22Rv1 (cell line): ENCODE measurements at regions not wholly inside any gene's neighbourhood (a gene's known extent, or its start where the extent isn't known, plus 50 kb on each side); places are given as distances from the start of the nearest gene placed in this dataset.

Experiments
- H3K27ac ChIP-seq: fragments of 450-650 bp; 2 replicates; pipeline ENCODE4 v1.5.1; 2017
- ZFX ChIP-seq: fragments of 450-650 bp; IDR thresholded peaks from 2 replicates; pipeline ENCODE4 v1.6.1; 2017; ENCODE audit warnings: antibody characterized with exemption, borderline replicate concordance
- TF ChIP-seq, protein P1 (sequence below): fragments of 450-650 bp; IDR thresholded peaks from 2 replicates; pipeline ENCODE4 v1.5.1; 2017; ENCODE audit warnings: mild to moderate bottlenecking

DNA sequence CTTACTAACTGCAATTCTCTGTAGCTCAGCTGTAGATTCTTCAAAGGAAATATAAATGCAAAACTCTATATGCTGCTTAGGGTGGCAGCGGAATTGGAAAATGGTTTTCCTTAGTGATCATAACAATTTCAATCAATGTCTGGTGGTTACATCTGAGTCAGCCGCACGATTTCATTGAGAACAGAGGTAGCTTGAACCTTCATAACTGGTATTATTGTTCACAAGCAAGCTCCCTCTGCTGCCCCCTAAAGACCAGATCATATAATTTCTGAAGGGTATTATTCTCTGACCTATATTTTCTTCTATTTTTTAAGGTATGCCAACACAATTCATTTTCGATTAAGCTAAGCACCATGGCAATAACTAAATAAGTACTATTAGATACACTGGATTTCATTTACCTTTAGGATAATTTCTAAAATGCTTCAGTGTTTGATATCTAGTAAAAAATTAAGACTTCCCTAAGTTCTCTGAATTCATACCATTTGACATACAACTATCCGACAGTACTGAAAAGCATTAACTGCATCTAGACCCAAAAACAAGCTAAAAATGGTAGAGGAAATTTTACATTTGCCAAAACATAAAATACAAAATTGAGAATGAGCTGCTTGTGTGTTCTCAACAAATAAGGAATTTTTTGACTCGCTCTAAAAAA lies 181.1 kb upstream of the SPEF2 start:
- H3K27ac ChIP-seq, result no peak overlapping the region
- TF ChIP-seq, protein P1, sequence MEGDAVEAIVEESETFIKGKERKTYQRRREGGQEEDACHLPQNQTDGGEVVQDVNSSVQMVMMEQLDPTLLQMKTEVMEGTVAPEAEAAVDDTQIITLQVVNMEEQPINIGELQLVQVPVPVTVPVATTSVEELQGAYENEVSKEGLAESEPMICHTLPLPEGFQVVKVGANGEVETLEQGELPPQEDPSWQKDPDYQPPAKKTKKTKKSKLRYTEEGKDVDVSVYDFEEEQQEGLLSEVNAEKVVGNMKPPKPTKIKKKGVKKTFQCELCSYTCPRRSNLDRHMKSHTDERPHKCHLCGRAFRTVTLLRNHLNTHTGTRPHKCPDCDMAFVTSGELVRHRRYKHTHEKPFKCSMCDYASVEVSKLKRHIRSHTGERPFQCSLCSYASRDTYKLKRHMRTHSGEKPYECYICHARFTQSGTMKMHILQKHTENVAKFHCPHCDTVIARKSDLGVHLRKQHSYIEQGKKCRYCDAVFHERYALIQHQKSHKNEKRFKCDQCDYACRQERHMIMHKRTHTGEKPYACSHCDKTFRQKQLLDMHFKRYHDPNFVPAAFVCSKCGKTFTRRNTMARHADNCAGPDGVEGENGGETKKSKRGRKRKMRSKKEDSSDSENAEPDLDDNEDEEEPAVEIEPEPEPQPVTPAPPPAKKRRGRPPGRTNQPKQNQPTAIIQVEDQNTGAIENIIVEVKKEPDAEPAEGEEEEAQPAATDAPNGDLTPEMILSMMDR, result peak; percentile 91
- no peak for TF ChIP-seq ZFX

DNA sequence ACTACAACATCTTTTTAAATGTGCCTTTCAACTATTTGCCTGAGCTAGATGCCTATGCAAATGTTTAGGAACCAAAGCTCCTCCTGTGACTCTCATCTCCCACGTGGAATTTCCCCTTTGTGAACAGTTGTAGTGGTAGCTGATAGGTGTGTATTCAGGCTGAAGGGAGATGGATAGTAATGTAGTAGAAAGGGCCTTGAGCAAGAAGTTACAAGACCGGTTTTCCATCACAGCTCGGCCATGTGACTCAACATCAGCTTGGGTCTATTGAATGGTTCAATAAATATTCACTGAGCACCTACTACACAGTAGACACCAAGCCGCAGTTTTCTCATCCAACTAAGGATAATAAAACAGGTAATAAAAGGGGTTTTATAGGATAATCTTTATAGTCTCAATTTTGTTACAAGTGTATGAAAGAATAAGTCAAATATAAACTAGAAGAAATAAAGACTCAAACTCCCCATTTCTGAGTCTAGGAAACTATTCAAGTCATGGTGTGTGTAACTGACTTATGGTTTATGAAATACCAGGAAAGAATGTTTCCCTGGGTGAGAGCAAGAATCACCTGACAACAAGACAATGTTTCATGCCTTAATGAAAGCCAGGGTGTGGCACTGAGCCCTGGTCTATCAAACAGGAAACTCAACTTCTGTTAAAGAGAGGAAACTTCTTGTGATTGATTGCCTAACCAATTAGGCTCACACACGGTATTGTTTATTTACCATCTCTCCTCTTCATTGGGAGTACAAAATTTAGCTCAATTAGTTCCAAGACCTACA lies 187.1 kb upstream of the SPEF2 start:
- no peak overlapping the region for H3K27ac ChIP-seq
- TF ChIP-seq, protein P1, result no peak
- TF ChIP-seq ZFX, result no peak

DNA sequence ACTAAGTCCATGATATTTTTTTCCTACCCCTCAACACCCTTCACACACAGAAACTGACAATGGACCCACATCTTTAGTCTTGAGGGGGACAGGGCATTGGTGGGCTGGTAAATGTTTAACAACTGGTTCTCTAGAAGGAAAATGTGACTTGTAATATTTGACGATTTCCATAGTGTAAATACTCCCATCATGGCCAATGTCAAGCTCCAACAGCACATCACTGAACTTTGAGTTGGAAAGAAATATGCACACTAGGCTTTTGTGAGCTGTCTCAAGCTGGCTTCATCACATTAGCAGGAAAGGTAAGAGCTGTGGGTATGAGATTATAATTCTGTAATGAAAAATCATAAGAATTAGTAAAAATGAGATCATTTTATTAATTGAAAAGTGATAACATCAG lies 189.9 kb upstream of the PRLR start:
- TF ChIP-seq ZFX, result no peak
- TF ChIP-seq, protein P1, result no peak
- no peak overlapping the region for H3K27ac ChIP-seq

DNA sequence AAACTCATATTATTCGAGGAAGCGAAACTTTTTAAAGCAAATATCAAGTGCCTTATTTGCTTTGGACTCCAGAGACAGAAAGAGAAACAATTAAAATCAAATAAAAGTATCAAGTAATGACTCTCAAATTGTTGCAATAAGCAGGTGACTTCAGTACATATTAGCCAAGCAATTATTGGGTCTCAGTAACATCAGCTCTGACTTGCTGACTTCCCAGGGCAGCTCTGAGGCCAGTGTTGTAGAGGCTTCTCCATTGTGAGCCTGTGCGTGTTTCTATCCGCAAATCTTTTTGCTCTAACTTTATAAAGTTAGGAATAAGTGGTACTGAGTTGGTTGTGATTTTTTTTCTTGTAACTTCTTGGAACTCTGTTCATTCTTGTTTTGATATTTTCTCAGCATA lies 186.8 kb upstream of the PRLR start:
- no peak overlapping the region for H3K27ac ChIP-seq
- TF ChIP-seq, protein P1, result no peak
- no peak for TF ChIP-seq ZFX

DNA sequence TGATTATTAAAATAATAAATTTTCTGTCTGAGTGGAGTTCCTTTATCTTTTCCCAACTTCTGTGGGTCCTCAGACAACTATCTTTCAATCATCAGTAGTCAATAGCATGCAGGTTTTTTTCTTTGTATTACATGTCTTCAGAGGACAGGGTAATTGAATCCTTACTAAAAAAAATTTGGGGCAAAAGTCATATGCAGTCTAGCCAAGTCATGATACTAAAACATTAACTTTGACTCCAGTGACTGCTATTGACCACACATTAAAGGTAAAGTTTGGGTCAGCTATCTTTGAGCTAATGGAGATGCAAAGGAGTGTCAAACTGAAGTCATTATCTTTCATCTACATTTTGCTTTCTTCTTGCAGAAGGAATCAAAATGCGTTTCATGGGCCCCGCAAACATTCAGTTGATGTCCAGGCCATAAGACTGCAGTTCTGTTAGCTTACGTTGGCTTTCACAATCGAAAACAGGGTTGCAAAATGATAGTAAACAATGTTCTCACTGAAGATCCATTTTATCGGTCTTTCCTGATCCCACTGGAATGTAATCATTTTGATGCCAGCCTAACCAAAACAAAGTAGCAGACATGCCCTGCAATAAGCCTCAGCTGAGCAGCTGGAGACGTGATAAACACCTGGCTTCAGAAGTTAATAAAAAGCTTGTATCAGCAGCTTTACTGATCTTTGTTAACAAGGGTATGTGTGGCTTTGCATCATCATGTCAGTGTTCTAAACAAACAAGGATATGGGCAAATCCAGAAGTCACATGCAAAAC lies 186.1 kb upstream of the PRLR start:
- TF ChIP-seq, protein P1, result no peak
- no peak for TF ChIP-seq ZFX
- H3K27ac ChIP-seq, result no peak overlapping the region

DNA sequence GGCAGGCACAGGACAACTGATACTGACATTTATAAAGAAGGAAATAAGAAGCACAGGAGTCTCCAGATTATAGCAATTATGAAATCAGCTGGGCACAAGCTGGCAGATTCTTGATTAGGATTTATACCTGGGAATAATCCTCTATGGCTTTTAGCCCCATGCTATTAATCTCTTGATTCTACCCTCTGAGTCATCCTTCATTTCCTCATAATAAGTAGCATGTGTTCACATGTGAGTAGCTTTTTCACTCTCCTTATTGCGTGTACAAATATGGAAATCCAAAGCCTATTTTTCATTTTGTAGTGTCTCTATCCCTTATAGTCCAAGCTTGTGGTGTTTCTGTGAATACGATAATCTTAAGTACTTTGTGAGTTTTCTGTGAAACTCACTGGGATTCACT lies 185.0 kb upstream of the PRLR start:
- TF ChIP-seq, protein P1, result no peak
- no peak for TF ChIP-seq ZFX
- H3K27ac ChIP-seq, result no peak overlapping the region
